ENCODE measurements at regions not wholly inside any gene's neighbourhood (a gene's known extent, or its start where the extent isn't known, plus 50 kb on each side); places are given as distances from the start of the nearest gene placed in this dataset.

GRCh38 chr10:61159253-61159652, 215.3 kb upstream of the RHOBTB1 start:
- H3K4me3 ChIP-seq (ENCODE audit: low read depth, low read length) = no peak overlapping the region
- TF ChIP-seq CTCF (IDR thresholded peaks at IDR 0.05; ENCODE audit: low read depth, low read length) = no peak

- no peak for TF ChIP-seq CTCF (IDR thresholded peaks at IDR 0.05; ENCODE audit: low read depth, low read length)
- H3K4me3 ChIP-seq (ENCODE audit: low read depth, low read length) = no peak overlapping the region
Measured at GRCh38 chr10:61157182-61157581, 213.2 kb upstream of the RHOBTB1 start.

DNA sequence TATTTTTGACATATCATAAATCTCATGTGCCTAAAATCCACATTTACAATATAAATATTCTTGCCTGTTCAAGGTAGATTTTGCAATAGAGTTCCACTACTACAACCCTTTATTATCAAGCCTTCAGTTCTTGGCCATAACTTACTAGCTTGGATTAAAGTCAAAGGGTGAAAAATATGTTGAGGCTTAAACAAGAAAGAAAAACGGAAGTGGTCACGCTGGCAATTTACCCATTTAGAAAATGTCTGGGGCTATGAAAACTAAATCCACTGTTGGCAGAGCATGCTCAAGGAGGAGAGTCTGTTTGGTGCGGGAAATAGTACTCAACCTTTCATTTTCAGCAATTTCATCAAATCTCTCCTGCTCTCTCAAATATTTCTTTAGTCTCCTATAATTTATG, 209.8 kb upstream of the RHOBTB1 start:
- TF ChIP-seq CTCF (IDR thresholded peaks at IDR 0.05; ENCODE audit: low read depth, low read length) = no peak
- H3K4me3 ChIP-seq (ENCODE audit: low read depth, low read length) = no peak overlapping the region

- no peak overlapping the region for H3K4me3 ChIP-seq (ENCODE audit: low read depth, low read length)
- TF ChIP-seq CTCF (IDR thresholded peaks at IDR 0.05; ENCODE audit: low read depth, low read length) = no peak
Measured at GRCh38 chr10:61151059-61151458, 207.1 kb upstream of the RHOBTB1 start.

DNA sequence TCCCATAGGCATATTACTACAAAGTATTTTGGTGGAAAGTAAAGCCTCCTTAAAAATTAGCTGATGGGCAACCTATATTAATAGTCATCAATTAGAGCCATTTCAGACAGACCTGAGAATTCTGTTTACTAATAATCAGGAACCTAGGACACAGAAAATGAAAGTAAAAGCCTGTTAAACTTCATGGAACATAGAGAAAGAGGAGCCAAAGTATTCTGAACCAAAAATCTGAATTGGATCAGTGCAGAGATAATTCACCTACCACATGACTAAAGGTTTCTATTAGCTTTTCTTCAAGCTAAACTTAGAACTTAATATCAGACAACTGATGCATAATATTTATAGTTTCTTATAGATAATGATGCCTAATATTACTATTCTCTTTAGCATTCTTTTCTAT, 204.5 kb upstream of the RHOBTB1 start:
- no peak overlapping the region for H3K4me3 ChIP-seq (ENCODE audit: low read depth, low read length)
- TF ChIP-seq CTCF (IDR thresholded peaks at IDR 0.05; ENCODE audit: low read depth, low read length) = no peak

DNA sequence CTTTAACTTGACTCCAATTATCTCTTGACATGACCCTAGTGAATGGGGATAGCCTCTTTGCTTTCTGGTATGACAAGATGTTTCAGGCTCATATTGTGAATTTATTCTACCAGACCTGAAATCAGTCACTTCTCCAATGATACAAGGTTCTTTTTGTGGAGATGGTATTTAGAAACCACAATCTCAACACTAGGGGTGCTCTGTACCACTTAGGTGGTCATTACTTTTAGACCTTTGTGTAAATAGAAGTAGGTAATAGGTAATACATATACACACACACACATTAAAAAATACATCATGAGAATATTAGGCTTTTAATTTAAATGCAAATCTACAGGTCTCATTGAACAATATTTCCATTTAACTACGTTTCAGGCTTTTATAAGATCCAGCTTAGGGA, 199.0 kb upstream of the RHOBTB1 start:
- no peak overlapping the region for H3K4me3 ChIP-seq (ENCODE audit: low read depth, low read length)
- no peak for TF ChIP-seq CTCF (IDR thresholded peaks at IDR 0.05; ENCODE audit: low read depth, low read length)

DNA sequence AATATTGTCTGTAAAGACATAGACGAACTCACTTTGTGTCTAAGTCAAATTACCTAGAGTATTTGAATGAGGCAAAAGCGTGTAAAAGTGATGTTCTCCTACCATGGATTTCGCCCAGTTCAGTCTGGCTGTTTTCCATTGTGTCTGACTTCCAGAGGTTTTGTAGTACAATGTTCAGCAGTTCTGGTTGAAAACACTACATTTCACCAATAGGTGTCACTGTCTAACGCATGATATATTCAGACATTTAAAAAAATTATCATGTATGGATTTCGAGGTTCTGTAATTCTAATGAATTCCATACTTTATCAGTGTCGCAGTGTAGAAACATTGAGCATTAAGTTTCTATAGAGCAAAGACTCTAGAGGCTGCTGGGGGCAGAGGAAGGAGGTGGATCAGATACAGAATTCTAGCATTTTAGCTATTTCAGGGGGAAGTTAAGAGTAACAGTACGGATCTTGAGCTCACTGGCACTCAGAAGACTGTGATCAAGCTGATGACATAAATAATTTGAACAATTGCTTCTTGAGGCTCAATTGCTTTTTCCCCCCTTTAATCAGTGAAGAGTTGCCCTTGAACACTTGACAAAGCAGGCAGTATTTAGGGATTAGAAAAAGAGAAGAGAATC, 196.9 kb upstream of the RHOBTB1 start:
- no peak overlapping the region for H3K4me3 ChIP-seq (ENCODE audit: low read depth, low read length)
- TF ChIP-seq CTCF (IDR thresholded peaks at IDR 0.05; ENCODE audit: low read depth, low read length) = no peak

All from WI38 (cell line).